ENCODE measurements at regions not wholly inside any gene's neighbourhood (a gene's known extent, or its start where the extent isn't known, plus 50 kb on each side); places are given as distances from the start of the nearest gene placed in this dataset.

DNA sequence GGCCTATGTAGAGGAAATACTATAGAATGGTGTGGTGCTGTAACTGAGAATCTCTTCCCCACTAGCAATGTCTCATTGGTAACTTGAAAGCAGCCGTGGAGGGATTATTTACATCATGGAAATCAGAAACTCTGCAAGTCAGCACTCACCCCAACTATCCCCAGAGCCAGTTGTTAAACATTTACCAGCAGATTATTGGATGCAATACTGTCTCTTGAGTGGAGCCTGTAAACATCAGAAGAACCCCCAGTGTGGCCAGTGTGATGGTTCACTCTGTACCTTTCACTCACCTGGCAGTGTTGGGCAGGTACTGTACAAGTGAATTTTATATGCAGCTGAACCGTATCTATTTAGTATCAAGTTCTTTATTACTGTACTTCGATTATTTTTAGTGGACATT is 299.8 kb upstream of the SALL1 start:
- DNase-seq: no peak

DNA sequence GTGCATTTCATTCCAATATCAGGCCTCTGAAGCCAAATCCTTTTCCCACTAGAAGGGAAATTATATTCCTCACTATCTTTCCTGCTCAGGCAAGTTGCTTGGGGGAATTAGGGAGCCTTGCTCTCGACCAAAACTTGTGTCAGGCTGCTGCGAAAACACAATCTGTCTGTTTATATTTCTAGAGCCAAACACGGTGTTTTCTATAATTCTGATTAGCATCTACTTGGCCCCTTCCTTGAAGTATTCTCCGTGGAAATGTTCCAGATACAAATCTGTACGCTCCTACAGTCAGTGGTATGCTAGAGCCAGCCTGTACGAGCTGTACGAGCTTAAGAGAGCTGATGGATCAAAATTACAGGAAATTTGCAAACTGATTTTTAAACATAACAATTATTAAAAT is 299.3 kb upstream of the SALL1 start:
- DNase-seq: no peak

DNA sequence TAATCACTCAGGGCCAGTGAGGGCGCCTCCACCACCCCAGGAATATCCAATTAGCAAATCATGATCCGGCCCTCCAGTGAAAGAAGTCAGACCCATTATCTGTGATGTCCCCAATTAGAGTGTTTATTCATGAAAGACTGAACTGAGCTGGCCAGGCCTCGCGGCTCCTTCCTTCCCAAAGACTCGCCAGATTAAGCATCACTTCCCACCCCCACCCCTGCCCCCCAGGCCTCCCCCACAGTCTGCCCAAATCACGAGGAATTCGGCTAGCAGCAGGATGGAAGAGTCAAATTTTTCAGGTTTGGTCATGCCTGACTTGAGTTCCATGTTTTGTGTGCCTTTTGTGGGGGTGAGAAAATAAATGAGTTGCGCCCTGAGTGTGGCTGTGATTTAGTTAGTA is 298.4 kb upstream of the SALL1 start:
- DNase-seq: no peak

DNA sequence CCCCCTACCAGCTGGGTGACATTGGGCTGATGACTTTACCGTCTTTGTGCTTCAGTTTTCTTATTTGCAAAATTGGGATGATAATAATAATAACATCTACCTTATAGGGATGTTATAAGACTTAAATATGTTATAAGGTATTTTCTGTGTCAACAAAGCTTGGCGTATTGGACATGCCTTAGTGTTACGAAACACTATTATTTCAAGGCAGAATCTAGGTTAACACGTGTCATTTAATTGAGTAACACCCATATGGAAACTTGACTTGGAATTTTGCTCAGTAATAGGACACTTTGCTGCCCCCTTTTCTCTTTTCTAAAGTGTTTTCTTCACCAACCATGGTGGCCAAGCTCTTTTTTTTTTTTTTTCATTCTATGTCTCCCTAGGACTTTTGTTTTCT is 294.2 kb upstream of the SALL1 start:
- DNase-seq: no peak

DNA sequence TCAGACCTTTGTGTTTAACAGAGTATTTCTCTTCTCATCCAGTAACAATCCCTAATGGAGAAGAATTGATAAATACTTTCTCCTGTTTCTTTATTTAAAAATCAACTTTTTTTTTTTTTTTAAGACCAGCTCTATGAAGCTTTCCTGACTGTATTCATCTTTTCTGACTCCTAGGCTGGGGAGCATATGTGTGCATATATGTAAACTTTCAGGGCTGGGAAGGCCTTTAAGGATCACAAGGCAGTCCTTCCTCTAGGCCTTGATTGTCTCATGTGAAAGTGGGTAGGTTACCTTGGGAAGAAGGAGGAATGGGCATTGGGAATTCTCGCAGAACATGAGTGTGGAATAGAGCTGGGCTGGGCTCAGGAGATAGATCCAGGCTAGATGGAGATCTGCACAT is 292.9 kb upstream of the SALL1 start:
- DNase-seq: no peak

DNA sequence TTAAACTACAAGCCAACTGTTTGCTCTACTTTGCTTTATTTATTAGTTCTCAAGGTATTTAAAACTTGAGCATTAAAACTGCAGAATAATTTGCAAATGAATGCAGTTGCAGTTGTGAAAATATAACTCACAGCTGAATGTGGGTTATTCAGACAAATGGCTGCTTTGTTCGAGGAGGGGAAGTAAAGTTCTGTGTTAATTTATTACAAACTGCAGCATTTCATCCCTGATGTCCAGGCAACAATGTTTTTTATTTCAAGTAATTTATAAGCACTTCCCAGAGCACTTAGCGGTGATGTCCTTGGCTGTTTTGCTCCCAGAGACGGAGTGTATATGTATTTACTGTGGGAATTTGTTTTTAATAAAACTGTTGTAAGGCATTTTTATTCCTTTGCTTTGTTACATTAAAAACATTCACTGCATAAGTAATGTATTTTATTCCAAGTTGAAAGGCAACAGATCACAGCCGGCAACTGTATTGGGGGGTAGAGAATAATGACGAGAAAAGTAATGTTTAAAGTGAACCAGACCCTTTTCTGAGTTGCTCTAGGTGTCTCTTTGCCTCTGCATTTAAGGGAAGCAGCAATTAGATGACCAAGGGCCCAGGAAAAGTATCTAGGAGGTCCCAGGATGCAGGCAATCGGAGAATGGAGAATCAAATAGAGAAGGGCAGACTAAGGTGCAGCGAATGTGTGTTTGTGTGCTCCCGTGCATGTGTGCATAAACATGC is 291.2 kb upstream of the SALL1 start:
- DNase-seq: no peak

DNA sequence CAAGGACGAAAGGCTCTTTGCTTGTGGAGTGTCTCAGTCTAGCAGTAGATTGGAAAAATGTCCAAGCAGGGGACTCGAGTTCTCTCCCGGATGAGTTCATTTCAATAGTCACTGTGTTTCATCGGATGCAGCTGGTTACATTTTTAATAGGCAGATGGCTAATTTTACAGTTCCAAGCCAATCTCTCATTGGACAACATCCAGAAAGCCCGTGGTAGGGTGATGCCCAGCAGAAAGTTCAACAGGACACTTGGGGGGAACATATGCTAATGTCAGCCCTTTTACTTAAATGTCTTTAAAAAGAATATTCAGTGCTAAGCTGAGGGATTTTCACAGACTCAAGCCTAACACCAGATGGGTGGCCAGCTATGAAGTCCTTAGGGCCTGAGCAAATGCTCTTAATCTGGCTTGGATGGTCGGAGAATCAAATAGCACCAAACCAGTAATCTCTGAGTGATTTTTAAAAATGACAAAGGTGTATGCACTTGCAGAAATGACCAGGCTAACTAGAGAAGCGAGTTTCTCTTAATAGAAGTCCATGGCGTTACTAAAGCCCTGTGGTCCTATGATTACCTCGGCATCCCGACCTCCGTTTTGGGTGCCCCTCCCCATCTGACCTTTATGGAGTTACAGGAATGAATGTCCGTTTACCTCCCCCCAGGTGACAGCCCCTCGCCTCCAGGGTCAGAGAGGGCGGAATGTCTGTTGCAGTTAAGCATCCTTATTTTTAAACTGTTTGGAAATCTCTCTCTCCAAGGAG is 289.2 kb upstream of the SALL1 start:
- DNase-seq: no peak

DNA sequence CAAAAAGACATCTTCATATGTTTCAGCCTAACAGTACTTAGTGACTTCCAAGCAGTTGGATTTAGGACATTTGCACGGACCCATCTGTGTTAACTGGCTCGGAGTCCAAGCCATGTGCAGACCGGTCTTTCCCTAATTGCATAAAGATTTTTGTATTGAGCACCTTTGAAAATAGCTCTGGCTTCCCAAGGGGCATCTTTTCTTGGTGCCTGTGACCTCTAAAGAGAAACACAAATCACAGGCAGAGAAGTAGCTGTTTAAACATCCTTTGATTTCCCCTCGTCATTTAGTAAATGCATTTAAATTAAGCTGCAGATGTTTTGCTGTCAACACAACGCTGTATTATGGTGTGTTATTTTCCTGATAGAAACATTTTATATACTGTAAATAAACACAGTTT is 288.2 kb upstream of the SALL1 start:
- DNase-seq: no peak

DNA sequence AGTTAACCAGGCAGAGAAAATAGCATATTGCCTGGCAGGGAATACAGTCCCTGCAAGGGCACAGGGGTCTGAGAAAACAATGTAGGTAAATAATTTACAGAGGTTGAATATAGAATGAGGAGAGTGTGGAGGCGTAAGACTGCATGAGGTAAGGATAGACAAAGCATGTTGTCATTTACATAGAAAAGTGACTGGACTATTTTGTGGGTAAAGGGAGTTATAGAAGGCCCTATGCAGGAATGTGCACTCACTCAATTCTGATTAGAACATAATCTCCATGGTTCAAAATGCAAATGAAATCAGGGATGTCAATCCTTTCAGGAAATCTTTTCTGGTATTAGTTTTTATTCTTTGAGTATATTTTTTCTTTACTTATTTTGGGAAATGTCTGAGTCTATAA is 285.7 kb upstream of the SALL1 start:
- DNase-seq: no peak

DNA sequence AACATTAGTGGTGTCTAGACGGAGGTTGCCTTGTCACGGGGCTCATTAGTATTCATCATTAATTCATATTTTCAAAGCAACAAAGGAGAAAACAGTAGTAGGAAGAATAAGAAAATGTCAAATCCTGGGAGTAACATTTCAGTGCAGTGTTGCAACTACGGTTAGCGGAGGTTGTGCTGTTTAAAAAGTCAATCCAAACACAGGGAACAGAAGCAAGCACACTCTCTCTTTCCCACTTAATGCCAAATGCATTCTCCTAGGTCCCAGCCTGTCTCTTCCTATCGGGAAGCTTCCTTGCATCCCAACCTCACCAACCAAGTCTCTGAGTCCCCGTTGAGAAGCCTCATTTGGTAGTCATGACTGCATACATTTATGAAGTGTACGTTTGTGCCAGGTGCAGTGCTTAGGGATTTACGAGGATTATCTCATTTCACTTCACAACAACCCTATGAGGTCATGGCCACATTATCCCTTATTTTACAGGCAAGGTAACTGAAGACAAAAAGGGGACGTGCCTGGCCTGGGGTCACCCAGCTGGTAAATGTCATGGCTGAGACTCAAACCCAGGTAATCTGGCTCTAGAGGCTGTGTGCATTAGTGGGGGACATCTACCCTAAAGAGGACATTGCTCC is 283.6 kb upstream of the SALL1 start:
- no peak for DNase-seq

DNA sequence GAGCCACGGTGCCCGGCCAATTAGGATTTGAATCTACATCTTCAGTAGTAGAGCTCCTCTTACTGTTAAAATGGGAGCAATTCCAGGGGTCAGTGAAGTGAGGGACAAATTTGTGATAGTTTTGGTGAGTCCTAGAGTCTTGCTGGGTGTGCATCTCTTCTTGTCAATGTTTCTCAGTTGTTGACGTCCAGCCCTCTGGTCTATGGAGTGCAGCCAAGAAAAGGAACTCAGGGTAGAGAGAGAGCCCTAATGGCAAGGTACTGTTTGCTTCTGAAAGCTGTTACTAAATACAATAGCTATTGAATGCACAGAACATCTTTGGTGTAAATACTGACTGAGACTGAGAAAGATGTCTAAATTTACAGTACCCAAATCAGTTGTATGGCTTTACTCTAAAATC is 282.5 kb upstream of the SALL1 start:
- DNase-seq: no peak

DNA sequence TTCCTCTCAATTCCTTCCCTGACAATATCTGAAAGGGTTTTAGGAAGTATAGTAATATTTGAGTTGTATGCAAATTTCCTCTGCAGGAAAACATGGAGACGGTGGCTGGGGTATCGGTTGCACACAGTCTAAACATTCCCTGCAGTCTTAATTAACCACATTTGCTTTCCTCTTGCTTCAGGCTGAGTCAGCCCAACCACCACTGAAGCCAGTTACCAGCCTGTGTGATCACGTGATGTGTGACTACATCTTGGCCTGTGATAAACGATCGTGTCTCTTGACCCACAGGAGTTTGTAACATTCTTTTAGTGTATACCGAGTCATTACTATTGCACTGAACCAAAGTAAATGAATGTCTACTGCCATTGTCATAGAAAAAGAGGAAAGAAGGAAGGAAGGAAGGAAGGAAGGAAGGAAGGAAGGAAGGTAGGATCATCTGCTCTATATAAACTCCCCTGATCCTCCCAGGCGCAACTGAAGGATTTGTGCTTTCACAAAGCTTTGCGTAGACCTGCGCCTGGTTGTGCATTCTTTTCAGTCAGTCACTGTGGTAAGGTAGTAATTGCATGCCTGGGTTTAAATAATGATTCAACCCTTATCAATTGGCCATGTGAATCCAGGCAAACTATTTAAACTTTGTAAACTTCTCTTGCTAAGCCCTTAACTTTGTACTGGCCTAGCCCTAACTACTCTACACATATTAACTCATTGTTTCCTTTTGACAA is 280.6 kb upstream of the SALL1 start:
- peak; percentile 12 for DNase-seq

DNA sequence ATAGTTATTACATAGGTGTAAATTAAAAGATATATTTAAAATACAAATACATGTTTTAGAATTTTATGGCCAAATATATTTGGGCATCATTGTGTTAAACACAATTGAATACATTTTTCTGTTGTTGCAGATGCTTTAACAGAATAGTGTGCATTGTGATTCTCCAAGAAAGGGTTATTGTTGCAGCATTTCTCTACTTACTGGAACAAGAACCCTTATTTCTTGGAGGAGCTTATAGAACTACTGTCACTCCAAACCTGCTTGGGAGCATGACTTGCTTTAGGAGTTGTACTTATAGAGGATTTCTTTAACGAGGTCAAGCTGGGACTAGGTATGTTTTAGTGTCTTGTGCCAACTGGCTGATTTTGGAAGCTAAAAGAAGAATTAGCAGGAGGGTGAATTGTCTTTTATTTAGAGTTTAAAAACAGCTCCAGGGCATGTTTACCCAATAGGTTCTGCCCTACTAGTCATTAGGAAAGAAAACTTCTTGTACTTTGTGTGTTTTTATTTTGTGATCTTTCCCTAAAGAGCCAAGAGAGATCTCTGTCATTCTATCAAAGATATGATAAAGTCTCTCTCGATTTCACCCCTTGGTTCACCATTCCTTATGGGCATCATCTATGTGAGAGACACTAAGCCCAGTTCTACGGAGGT is 279.8 kb upstream of the SALL1 start:
- no peak for DNase-seq

DNA sequence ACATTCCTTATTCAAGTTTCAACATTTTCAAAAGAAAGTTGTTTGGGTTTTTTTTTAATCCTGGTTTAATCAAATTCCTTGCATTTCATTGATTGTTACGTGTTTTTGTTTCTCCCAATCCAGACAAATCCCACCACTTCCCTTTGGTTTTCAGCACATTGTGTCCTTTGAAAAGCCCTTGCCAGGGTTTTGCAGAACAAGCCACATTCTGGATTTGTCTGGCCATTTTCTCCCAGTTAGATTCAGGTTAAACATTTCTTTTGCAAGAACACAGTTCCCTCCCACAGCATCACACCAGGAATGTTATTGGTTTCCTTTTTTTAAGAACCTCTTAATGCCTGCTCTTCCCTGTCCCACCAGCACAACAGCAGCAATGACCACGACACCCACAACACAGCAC is 278.0 kb upstream of the SALL1 start:
- DNase-seq: no peak

DNA sequence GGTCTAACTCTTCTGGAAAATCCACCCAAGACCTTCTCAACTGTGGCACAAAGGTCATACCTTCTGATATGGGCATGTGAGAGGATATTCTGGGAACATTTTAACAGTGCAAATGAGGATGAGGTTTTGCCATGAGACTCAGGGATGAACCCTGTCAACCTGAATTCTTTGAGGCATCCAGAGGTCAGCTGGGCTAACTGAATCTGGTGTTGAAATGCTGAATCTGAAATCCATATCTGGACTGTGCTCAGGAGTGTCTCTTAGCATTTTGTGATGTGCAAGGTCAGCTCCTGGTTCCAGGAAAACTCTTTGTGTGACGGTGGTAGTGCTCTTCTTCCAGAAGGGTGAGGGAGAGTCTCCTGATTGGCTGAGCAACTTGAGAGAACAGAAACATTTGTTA is 276.0 kb upstream of the SALL1 start:
- no peak for DNase-seq

DNA sequence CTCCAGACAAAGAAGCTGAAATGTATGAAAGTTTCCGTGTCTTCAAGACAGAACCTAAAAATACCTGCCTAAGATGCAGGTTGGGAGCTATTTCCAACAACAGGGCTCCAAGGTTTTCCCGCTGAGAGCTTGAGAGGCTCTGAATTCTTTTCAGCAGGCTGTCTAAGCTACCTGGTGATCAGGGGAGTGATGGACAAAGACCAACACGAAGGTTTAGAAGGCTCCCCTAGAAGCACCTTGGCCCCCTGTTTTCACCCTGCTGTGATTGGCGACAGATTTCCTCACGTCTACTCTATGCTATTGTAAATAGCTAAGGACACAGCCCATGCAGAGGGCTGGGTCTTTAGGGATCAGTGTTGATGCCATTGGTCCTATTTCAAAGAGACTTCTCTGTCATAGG is 275.2 kb upstream of the SALL1 start:
- no peak for DNase-seq

DNA sequence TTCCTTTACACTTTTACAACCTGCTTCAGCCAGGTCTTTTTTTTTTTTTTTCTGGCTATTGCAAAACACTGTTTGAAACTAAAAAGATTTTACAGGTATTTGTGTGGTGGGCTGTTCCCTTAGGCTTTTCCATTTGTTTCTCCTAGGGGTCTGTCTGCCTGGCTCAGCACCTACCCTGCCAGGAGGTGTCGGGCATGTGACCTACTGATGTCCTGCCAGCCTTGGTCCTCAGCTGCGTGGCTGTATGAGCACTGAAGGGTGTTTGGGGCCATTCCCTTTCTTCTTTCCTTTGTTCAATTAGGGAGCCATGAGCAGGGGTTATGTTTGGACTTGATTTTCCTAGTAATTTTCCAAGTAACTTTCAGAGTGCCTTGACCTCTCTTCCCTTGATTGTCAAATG is 269.2 kb upstream of the SALL1 start:
- DNase-seq: no peak

DNA sequence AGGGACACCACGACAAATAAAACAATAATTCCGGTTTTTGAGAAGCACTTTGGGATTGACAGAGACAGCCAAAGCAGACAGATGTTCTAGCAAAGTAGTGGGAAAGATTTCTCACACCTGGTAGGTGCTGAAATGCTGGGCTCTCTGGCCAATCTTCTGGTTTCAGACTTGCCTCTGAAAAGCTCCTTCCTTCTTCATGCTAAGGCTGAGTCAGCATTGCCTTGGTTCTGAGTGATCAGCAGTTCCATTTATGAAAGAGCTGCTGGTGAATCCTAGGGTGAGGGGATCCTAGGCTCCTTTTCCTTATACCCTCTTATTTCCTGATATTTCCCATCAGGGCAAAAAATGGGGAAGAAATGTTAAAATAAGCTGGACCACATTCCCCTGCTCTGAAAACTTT is 268.7 kb upstream of the SALL1 start:
- DNase-seq: no peak

DNA sequence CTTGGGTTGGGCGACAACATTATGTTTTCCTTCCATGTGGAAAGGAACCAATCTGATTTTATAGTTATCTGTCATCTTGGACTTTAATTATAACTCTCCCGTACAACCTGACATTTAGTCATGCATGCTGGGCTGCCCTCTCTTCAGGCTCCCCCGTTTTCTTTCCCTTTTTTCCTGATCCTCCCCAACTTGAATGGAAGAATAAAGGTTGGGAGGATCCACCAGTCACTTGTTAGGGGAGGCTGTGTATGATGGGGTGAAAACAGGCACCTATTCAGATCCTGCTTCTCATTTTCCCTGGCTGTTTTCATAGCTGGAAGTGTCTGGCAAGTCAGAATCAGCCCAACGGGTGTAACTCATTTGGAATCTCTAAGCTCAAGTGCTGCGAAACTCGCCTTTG is 267.2 kb upstream of the SALL1 start:
- no peak for DNase-seq

DNA sequence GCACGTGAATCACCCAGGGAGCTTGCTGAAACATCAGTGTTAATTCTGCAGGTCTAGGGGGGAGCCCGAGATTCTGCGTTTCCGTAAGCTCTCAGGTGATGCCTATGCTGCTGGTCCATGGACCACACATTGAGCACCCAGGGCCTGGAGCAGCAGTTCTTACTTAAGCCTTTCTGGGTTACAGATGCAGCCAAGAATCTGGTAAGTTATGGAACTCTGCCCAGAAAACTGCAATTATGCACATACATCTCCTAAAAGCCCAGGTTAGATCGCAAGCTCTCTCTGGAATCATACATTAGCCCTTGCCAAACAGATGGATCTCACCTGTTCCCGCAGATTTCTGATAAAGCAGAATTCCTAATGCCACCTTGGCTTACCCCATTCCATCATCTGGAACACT is 265.9 kb upstream of the SALL1 start:
- DNase-seq: no peak

DNA sequence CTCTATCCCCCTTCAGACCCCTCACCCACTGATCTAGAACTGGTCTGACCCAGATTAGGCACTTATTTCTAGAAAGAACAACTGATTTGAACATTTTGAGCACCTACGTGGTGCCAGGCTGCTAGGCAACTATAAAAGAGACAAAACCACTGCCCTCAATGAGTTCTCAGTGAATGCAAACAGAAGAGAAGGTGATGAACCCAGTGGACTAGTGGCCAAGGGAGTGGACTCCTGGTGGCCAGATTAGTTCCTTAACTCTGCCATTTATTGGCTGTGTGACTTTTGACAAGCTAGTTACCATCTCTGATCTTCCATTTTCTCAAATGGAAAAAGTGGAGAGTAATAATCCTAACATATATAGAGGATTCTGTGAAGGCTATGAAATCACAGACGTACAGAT is 259.1 kb upstream of the SALL1 start:
- DNase-seq: no peak

DNA sequence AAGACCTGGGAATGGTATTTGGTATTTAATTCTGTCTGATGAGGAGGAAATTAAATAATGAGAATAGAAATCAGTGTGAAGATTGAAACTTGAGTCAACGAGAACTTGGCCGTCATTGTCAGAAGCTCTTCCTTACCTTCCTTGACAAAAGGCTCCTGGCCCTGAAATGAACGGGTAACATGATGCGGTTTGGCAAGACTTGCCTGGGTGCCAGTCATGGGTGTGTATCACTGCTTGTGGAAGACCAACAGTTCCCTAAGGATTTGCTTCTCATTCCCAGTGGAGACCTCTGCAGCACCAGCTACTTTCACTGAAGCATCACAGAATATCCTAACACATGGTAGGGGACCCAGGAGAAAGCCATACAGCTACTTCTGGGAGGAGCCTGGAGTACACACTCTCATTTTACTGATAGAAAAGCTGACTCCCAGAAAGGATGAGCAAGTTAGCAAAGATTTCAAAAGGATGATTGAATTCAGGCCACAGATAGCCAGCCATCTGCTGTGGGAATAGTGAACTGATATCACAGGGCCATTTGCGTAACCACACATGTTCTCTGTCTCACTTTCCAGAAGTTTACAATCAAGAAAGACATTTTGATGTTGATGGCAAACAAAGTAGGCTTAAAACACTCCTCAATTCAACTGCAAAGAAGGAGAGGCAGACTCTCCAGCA is 258.1 kb upstream of the SALL1 start:
- DNase-seq: no peak
